ENCODE measurements at regions not wholly inside any gene's neighbourhood (a gene's known extent, or its start where the extent isn't known, plus 50 kb on each side); places are given as distances from the start of the nearest gene placed in this dataset.
A peak's percentile ranks its signal among the peaks of the same experiment; 100 is the strongest.

GRCh38 chr9:134575901-134576176 is 65.8 kb upstream of the COL5A1 start:
- TF ChIP-seq TFE3 (CRISPR knock-in tag; IDR thresholded peaks at IDR 0.05) = peak; percentile 75
- TF ChIP-seq HCFC1 (IDR thresholded peaks at IDR 0.05; ENCODE audit: low read depth, low read length) = no peak
- ChIA-PET CTCF (ENCODE audit: low intra/inter-chr PET ratio) (no interaction called here), POLR2A (no interaction called here)
- ATAC-seq (no peak), FAIRE-seq (no peak), DNase-seq (ENCODE audit: extremely low read depth in 1 of 4, low spot score in 3 of 4) (no peak)
- Histone ChIP-seq H3K79me2 (ENCODE audit: control insufficient read depth, insufficient read depth, low read length) (no peaks in the 10 kb centered on the region), H3K4me2 (ENCODE audit: insufficient read depth, low read length) (no peak overlapping the region), H3K27ac (ENCODE audit: extremely low read depth, low read depth, low read length) (no peak overlapping the region), H4K20me1 (replicated peaks; ENCODE audit: control insufficient read depth, insufficient read depth, low read length) (no peaks in the 10 kb centered on the region), H3K4me1 (replicated peaks in 1 of 2; ENCODE audit: control insufficient read depth in 2 of 2, insufficient read depth in 2 of 2, low read length in 2 of 2) (no peaks in the 10 kb centered on the region), H2AFZ (ENCODE audit: low read depth, low read length) (no peak overlapping the region), H3K36me3 (ENCODE audit: control insufficient read depth, insufficient read depth, low read length) (no peaks in the 10 kb centered on the region), H3K27me3 (ENCODE audit: control insufficient read depth in 2 of 2, insufficient read depth in 2 of 2, low read length in 2 of 2) (peaks cover 0 to 7% of the 10 kb centered on the region in 2 experiments; a peak in 2 of 5 replicates), H3K4me3 (no peak overlapping the region), H3K9ac (ENCODE audit: insufficient read depth in 1 of 2, low read depth in 2 of 2, low read length in 2 of 2) (no peak overlapping the region), H3K9me1 (ENCODE audit: control insufficient read depth, insufficient read depth, low read length) (no peaks in the 10 kb centered on the region), H3K9me3 (replicated peaks; ENCODE audit: control insufficient read depth, insufficient read depth, low read depth, low read length) (no peaks in the 10 kb centered on the region)
- intact Hi-C loops (cut with micrococcal nuclease) = no loop called here
- in situ Hi-C loops (cut with MboI) = no loop called here
- BruUV-seq (replicated peaks) = no TSS peak
- WGBS (ENCODE audit: insufficient coverage, low coverage, missing lambda C conversion rate) = 0% methylated on average over 1 of the region's 3 CpGs

GRCh38 chr9:134585021-134585561 is 56.5 kb upstream of the COL5A1 start:
- no peaks in the 10 kb centered on the region for H3K9me3 ChIP-seq (replicated peaks; ENCODE audit: control insufficient read depth, insufficient read depth, low read depth, low read length)
- WGBS (ENCODE audit: insufficient coverage, low coverage, missing lambda C conversion rate) = 2% methylated on average over 13 of the region's 18 CpGs
- no peak for ATAC-seq
- H3K27ac ChIP-seq (ENCODE audit: extremely low read depth, low read depth, low read length) = no peak overlapping the region
- no peaks in the 10 kb centered on the region for H3K4me1 ChIP-seq (replicated peaks in 1 of 2; ENCODE audit: control insufficient read depth in 2 of 2, insufficient read depth in 2 of 2, low read length in 2 of 2)
- no peaks in the 10 kb centered on the region for H3K9me1 ChIP-seq (ENCODE audit: control insufficient read depth, insufficient read depth, low read length)
- TF ChIP-seq MECOM (CRISPR knock-in tag; IDR thresholded peaks at IDR 0.05) = no peak
- TF ChIP-seq ZNF12 (CRISPR knock-in tag; IDR thresholded peaks at IDR 0.05) = no peak
- TF ChIP-seq PKNOX1 (IDR thresholded peaks at IDR 0.05) = no peak
- no peak for TF ChIP-seq NCOA6 (IDR thresholded peaks at IDR 0.05)
- no peak for TF ChIP-seq CGGBP1 (CRISPR knock-in tag; IDR thresholded peaks at IDR 0.05)
- TF ChIP-seq NFIC (IDR thresholded peaks at IDR 0.05) = peak; percentile 65
- FAIRE-seq = no peak
- in situ Hi-C loops (cut with MboI) = no loop called here
- no TSS peak for BruUV-seq (replicated peaks)
- H3K79me2 ChIP-seq (ENCODE audit: control insufficient read depth, insufficient read depth, low read length) = no peaks in the 10 kb centered on the region
- peaks cover 9 to 28% of the 10 kb centered on the region in 2 experiments; a peak in 3 of 5 replicates for H3K27me3 ChIP-seq (ENCODE audit: control insufficient read depth in 2 of 2, insufficient read depth in 2 of 2, low read length in 2 of 2)
- H3K4me2 ChIP-seq (ENCODE audit: insufficient read depth, low read length) = no peak overlapping the region
- intact Hi-C loops (cut with micrococcal nuclease) = no loop called here
- CTCF ChIA-PET (ENCODE audit: low intra/inter-chr PET ratio) = no interaction called here
- POLR2A ChIA-PET = interaction anchor here (0.7 kb wide), 1 partner anchor 493 kb away, joined by 3 read pairs; no protein-coding TSS in a partner anchor
- no peak overlapping the region for H3K9ac ChIP-seq (ENCODE audit: insufficient read depth in 1 of 2, low read depth in 2 of 2, low read length in 2 of 2)
- no peaks in the 10 kb centered on the region for H4K20me1 ChIP-seq (replicated peaks; ENCODE audit: control insufficient read depth, insufficient read depth, low read length)
- no peaks in the 10 kb centered on the region for H3K36me3 ChIP-seq (ENCODE audit: control insufficient read depth, insufficient read depth, low read length)
- no peak for DNase-seq (ENCODE audit: extremely low read depth in 1 of 4, low spot score in 3 of 4)
- no peak overlapping the region for H3K4me3 ChIP-seq
- H2AFZ ChIP-seq (ENCODE audit: low read depth, low read length) = no peak overlapping the region
